Stimulated activated naive CD8-positive, alpha-beta T cell treated with anti-CD3 and anti-CD28 coated beads, Interleukin-15, amount 100 ng/mL, for 72 hours (primary cell): ENCODE measurements at regions not wholly inside any gene's neighbourhood (a gene's known extent, or its start where the extent isn't known, plus 50 kb on each side); places are given as distances from the start of the nearest gene placed in this dataset.
"Not testable (repeated sequence)": the region's sequence is repeated elsewhere in the genome, so short reads cannot be mapped to it uniquely, and the experiment has no call there.

Source experiments
- ATAC-seq: fragments of 150-1000 bp; cut with Tn5 transposase; 2 replicates; pipeline ENCODE4 v1.10.0; 2021; ENCODE audit warnings: mild to moderate bottlenecking, moderate library complexity
- DNase-seq, 2 donors: peaks; one replicate each; pipeline ENCODE4 v3.0.0; 2021 to 2022
- H3K27ac Mint-ChIP-seq, 2 donors: one replicate each; pipeline ENCODE4 v1.8.0; 2022; ENCODE audit warnings: mild to moderate bottlenecking in 2 of 2, mixed read lengths in 2 of 2, moderate library complexity in 2 of 2
- H3K27me3 Mint-ChIP-seq: one replicate; pipeline ENCODE4 v1.8.0; 2022; ENCODE audit warnings: mixed read lengths
- H3K4me1 Mint-ChIP-seq: one replicate; pipeline ENCODE4 v1.8.0; 2022; ENCODE audit warnings: mild to moderate bottlenecking, mixed read lengths
- H3K4me3 Mint-ChIP-seq, 2 donors: one replicate each; pipeline ENCODE4 v1.8.0; 2022; ENCODE audit warnings: mild to moderate bottlenecking in 2 of 2, mixed read lengths in 2 of 2, moderate library complexity in 1 of 2
- H3K9me3 Mint-ChIP-seq, 2 donors: one replicate each; pipeline ENCODE4 v1.8.0; 2022; ENCODE audit warnings: mixed read lengths in 2 of 2

DNA sequence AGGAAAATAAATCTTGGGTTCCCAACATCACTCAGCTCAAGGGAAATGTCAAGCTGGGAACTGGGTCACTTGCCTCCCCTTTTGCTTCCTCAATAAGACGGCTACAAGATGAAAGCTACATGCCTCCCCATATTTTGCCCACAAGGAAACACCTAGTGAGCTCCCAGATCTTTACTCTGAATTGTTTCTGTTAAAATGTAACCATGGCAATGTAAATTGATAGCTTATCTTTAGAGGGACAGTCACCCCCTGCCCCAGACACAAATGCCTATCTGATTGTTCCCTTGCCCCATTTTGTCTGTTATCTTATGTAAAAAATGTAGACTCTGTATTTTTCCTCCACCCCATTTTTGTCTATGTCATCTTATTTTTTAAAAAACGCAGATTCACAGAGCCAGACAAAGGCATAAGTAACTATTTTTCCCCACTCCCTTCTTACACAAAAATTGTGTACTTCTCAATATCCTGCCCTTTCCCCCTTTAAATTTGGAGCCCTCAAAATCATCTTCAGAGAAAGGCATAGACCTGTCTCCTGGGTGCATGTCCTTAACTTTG lies 288.7 kb upstream of the ERCC4 start:
- H3K9me3 Mint-ChIP-seq, result peaks cover 2 to 3% of the 10 kb centered on the region in 2 donors
- no peak for ATAC-seq

DNA sequence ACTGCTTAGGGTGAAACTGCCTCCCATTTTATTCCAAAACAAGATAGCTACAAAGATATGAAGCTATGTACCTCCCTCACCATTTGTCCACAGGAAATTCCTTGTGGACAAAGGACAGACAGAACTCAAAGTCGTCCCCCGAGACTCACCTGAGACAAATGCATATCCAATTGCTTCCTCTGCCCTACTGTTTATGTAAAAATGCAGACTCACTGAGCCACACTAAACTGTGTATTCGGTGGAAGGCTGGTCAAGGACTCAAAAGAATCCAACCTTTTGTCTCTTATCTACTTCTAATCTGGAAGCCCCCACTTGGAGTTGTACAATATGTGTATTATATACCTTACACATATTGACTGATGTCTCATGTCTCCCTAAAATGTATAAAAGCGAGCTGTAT lies 288.0 kb upstream of the ERCC4 start:
- ATAC-seq (no peak), DNase-seq (no peak)
- peaks cover 9% of the 10 kb centered on the region in 2 donors for H3K9me3 Mint-ChIP-seq
- H3K27me3 Mint-ChIP-seq, result no peaks in the 10 kb centered on the region
- no peak overlapping the region for H3K27ac Mint-ChIP-seq
- no peak overlapping the region for H3K4me3 Mint-ChIP-seq
- H3K4me1 Mint-ChIP-seq, result no peaks in the 10 kb centered on the region

More for the DNA sequence above, 288.7 kb upstream of the ERCC4 start:
- Mint-ChIP-seq H3K4me3 (no peak overlapping the region), H3K27me3 (no peaks in the 10 kb centered on the region), H3K4me1 (no peaks in the 10 kb centered on the region), H3K27ac (no peak overlapping the region)
- DNase-seq, result no peak

DNA sequence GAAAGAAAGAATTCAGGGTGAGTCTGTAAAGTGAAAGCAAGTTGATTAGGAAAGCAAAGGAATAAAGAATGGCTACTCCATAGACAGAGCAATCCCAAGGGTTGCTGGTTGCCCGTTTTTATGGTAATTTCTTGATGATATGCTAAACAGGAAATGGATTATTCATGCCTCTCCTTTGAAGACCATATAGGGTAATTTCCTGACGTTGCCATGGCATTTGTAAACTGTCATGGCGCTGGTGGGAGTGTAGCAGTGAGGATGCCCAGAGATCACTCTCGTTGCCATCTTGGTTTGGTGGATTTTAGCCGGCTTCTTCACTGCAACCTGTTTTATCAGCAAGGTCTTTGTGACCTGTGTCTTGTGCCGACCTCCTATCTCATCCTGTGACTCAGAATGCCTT lies 287.4 kb upstream of the ERCC4 start:
- not testable (repeated sequence) for H3K27ac Mint-ChIP-seq, ATAC-seq, H3K4me3 Mint-ChIP-seq, H3K4me1 Mint-ChIP-seq, H3K27me3 Mint-ChIP-seq, DNase-seq, H3K9me3 Mint-ChIP-seq

DNA sequence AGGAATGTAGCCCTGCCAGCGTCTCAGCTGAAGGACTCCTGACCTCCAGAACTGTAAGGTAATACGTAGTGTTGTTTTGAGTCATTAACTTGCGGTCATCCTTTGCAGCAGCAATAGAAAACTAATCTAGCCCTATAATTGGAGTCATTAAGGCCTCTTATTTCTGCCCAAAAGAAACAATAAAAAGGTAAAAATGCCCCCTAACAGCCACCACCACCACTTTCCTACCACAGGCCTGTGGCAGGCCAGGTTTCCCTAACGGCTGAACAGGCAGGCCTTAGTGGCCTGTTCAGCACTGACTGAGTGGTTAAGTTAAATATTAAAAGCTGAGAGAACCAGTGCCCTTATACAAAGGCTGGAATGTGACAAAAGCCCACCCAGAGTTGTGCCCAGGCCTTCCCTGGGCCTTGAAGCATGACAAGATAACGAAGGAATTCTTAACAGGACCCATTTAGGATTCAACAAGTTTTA lies 286.5 kb upstream of the ERCC4 start:
- Mint-ChIP-seq H3K9me3 (peaks cover 9 to 12% of the 10 kb centered on the region in 2 donors), H3K27ac (no peak overlapping the region), H3K4me3 (no peak overlapping the region), H3K4me1 (no peaks in the 10 kb centered on the region), H3K27me3 (no peaks in the 10 kb centered on the region)
- ATAC-seq (no peak), DNase-seq (no peak)

DNA sequence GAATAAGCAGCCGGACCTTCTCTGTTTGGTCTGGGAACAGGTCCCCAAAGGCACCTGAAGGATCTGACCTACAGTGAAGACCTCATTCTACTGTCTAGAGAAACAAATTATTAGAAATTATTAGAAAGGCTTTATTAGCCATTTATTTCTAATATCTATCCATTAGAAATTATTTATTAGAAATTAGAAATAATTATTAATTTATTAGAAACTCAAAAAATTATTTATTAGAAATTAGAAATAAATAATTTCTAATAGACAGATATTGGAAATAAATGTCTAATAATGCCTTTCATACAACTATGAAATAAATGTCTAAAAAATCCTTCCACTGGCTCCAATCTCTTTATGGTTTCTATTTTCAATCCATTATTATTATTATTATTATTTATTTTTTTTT lies 285.7 kb upstream of the ERCC4 start:
- Mint-ChIP-seq H3K9me3 (peaks cover 9 to 12% of the 10 kb centered on the region in 2 donors), H3K27me3 (no peaks in the 10 kb centered on the region), H3K27ac (no peak overlapping the region), H3K4me1 (no peaks in the 10 kb centered on the region), H3K4me3 (no peak overlapping the region)
- DNase-seq (no peak), ATAC-seq (no peak)

DNA sequence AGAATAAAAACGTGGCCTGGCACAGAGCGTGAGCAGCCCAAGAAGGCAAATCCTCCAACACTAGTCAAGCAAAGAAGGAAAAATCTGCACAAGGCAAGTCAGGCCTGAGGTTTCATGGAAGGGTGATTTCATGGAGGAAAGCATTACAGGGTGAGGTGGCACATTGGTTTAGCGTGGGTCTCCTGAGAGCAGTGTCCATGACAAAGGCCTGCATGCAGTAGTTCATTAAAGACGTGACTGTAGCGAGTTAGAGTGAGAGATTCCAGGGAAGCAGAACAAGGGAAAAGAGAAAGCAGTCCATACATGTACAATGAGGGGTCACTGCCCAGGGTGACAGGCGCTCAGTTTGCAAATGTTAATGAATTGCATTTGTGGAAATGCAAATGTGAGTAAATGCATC lies 285.0 kb upstream of the ERCC4 start:
- DNase-seq, result no peak
- H3K27me3 Mint-ChIP-seq, result no peaks in the 10 kb centered on the region

DNA sequence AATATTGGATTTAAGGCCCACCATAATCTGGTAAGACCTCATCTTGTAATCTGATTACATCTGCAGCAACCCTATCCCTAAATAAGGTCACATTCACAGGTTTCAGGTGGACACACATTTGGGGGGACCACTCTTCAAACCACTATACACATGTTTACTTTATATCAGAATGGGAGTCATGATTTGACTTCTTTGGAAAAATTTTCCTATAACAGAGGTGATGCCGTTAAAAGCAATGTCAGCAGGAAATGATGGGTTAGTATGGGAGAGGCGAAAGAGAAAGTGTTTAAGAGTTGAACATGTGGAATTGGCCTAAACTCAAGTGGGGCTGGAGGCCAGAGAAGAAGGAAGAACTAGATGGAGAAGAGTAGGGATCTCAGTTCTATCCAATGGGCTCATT lies 281.7 kb upstream of the ERCC4 start:
- no peak overlapping the region for H3K4me3 Mint-ChIP-seq
- DNase-seq (no peak), ATAC-seq (no peak)

More for the DNA sequence above, 285.0 kb upstream of the ERCC4 start:
- Mint-ChIP-seq H3K4me1 (no peaks in the 10 kb centered on the region), H3K9me3 (peaks cover 9 to 12% of the 10 kb centered on the region in 2 donors), H3K4me3 (no peak overlapping the region), H3K27ac (no peak overlapping the region)
- ATAC-seq, result no peak

DNA sequence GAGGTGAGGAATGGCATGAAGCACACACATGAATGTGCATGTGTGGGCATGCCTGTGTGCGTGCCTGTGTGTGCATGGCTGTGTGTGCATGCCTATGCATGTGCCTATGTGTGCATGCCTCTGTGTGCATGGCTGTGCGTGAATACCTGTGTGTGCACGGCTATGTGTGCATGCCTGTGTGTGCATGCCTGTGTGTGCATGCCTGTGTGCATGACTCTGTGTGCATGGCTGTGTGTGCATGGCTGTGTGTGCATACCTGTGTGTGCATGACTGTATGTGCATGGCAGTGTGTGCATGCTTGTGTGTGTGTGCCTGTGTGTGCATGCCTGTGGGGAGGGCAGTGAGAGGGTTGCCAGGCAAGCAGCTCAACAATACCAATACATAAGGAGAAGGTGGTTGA lies 276.5 kb upstream of the ERCC4 start:
- Mint-ChIP-seq H3K4me3 (no peak overlapping the region), H3K4me1 (no peaks in the 10 kb centered on the region), H3K27me3 (peaks cover 10% of the 10 kb centered on the region), H3K27ac (no peak overlapping the region), H3K9me3 (peaks cover under 1 to 17% of the 10 kb centered on the region in 2 donors)
- ATAC-seq (no peak), DNase-seq (no peak)

More for the DNA sequence above, 281.7 kb upstream of the ERCC4 start:
- peaks cover 6% of the 10 kb centered on the region for H3K27me3 Mint-ChIP-seq
- no peaks in the 10 kb centered on the region for H3K4me1 Mint-ChIP-seq
- no peak overlapping the region for H3K27ac Mint-ChIP-seq
- H3K9me3 Mint-ChIP-seq, result peaks cover 12 to 22% of the 10 kb centered on the region in 2 donors

DNA sequence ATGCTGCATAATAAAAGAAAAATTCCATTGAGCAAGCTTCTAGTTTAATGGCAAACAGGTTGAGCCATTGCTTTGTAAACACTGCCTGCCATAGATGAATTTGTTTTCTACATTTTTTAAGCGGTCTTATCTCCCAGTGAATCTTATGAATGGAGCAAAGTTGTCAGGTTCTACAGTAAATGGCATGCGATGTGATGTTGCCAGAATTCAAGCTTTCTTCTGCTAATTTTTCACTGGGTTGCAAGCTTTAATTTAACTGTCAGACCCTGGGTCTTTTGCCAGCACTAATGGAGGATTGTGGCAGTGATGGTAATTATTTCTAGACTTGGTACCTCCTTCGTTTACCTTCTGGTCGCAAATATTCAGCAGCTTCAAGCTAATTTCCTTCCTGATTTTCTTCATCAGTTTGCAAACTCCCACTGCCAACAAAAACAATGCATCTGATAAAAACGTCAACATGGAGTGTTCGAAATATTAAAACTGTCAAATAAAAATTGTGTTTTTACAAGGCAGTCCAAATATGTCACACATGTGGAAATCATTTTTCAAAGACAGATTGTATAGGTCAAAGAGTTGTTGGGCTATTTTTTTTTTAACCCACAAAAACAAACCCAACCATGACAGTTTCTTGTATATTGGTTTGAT lies 274.2 kb upstream of the ERCC4 start:
- Mint-ChIP-seq H3K27me3 (peaks cover 10% of the 10 kb centered on the region), H3K4me3 (no peak overlapping the region), H3K9me3 (peaks cover 0 to 17% of the 10 kb centered on the region in 2 donors), H3K27ac (no peak overlapping the region), H3K4me1 (no peaks in the 10 kb centered on the region)
- ATAC-seq, result no peak
- DNase-seq, result no peak

DNA sequence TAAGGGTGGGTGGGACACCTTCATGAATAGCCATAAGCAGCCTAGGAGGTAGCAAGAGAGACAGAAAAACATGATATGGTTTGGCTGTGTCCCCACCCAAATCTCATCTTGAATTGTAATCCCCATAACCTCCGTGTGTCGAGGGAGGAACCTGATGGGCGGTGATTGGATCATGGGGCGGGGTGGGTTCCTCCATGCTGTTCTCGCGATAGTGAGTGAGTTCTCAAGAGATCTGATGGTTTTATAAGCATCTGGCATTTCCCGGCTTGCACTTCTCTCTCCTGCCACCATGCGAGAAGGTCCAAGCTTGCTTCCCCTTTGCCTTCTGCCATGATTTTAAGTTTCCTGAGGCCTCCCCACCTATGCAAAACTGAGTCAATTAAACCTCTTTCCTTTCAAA lies 259.1 kb upstream of the ERCC4 start:
- no peak for DNase-seq
- H3K4me3 Mint-ChIP-seq, result no peak overlapping the region
- no peaks in the 10 kb centered on the region for H3K4me1 Mint-ChIP-seq
- ATAC-seq, result no peak
- no peak overlapping the region for H3K27ac Mint-ChIP-seq
- no peaks in the 10 kb centered on the region for H3K27me3 Mint-ChIP-seq
- H3K9me3 Mint-ChIP-seq, result no peaks in the 10 kb centered on the region

DNA sequence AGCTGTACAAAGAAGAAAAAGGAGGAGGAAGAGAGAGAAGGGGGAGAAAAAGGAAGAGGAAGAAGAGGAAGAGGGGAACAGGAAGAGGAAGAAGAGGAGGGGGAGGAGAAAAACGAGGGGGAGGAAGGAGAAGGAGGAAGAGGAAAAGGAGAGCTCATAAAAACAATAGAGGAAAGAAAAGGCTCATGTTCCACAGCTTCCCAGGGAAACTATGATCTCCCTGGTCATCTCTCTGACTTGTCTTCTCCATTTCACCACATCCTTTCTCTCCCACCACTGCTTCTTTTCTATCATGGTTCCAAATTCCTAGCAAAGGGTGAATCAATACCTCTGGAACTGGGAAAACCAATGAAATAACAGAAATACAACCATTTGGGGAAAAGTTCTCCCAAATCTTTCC lies 254.1 kb upstream of the ERCC4 start:
- H3K4me3 Mint-ChIP-seq, result no peak overlapping the region
- peaks cover 0 to 10% of the 10 kb centered on the region in 2 donors for H3K9me3 Mint-ChIP-seq
- DNase-seq (no peak), ATAC-seq (no peak)
- no peak overlapping the region for H3K27ac Mint-ChIP-seq
- H3K27me3 Mint-ChIP-seq, result peaks cover 9% of the 10 kb centered on the region
- H3K4me1 Mint-ChIP-seq, result no peaks in the 10 kb centered on the region

DNA sequence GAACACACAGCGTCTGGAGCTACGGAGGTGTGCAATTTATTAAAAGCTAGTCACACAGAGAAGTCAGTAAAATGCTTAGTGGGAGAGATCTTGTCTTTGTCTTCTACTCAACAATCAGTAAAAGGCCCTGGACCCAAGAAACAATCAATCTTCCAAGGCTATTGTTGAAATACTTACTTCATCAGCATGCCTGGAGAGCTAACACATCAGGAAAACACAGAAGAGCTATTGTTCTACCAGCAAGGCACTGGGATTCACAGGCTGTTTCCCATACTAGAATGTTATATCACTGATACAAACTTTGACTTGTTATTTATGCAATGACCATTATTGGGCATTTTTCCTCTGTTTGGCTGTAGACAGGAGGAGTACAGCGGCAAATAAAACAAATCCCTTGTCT lies 247.8 kb upstream of the ERCC4 start:
- H3K27ac Mint-ChIP-seq, result no peak overlapping the region
- H3K27me3 Mint-ChIP-seq, result peaks cover 16% of the 10 kb centered on the region
- H3K4me1 Mint-ChIP-seq, result no peaks in the 10 kb centered on the region
- ATAC-seq (no peak), DNase-seq (no peak)
- peaks cover under 1 to 18% of the 10 kb centered on the region in 2 donors for H3K9me3 Mint-ChIP-seq
- no peak overlapping the region for H3K4me3 Mint-ChIP-seq

DNA sequence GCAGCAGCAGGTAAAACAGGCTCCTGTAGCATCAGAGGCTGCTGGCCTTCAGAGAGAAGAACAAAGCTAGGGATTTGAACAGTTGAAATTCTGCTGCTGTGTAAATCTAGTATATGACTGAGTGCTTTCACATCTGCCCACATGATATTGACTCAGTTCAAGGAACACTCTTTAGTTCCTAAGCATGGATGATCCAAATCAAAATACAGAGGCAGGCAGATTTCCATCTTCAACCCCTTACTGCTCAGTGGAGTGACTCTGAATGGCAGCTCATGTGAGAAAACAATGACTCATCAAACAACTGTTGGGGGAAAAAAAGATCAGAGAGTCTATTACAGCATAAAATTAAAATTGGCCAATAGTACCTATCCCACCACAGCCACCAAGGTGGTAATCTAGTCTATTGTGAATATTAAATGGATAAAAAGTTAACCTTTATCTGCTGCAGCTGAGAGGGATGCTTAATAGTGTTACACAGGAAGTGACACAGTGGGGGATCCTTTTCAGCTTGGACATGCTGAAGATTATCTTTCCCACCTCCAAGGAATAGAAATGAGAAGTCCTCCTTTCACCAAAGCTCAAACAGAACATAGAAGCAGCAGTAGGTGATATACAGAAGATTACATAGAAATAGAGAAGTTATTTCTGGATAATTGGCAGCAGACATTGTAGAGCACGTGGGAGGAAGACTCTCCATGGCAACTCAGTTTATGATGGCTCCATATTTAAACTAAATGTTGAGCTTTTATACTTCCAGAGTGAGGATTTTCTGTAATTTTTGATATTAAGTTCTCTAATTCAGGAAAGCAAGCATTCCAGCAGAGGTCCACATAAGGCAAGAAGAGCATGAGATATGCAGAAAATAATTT lies 239.7 kb upstream of the ERCC4 start:
- ATAC-seq (no peak), DNase-seq (no peak)
- H3K4me1 Mint-ChIP-seq, result no peaks in the 10 kb centered on the region
- peaks cover 10% of the 10 kb centered on the region for H3K27me3 Mint-ChIP-seq
- H3K4me3 Mint-ChIP-seq, result no peak overlapping the region
- no peak overlapping the region for H3K27ac Mint-ChIP-seq
- H3K9me3 Mint-ChIP-seq, result peaks cover 4 to 18% of the 10 kb centered on the region in 2 donors

DNA sequence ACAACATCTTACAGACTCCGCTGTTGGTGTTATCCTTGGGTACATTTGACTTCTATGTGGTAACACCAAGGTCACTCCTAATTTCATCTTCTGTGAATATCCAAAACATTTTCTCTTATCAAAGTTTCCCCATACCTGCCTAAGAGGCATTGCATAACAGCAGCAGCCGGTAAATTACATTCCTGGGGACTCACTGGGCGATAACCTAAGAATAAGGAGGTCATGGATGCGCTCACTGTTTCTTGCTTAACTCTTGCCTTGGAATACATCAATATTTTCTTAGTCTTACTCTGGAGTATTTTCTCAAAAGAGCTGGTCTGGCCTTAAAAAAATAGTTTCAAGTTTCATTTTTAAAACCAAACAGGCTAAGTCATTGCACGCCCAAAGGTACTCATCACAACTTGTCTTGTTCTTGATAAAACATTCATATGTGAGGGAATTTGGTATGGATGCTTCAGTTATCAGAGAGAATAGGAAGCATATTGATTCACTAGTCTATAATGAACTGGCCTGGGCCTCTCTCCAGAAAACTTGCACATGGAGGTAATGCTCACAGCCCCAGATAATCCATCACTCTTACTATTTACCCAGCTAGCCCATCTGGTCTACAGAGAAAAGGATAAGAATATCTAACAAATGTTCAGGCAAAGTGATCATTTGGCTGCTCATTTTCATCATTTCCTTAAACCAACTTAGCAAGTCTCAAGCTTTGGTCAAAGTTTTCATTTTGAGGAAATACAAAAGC lies 235.0 kb upstream of the ERCC4 start:
- H3K27me3 Mint-ChIP-seq, result no peaks in the 10 kb centered on the region
- H3K9me3 Mint-ChIP-seq, result peaks cover 6 to 14% of the 10 kb centered on the region in 2 donors
- no peak for ATAC-seq

DNA sequence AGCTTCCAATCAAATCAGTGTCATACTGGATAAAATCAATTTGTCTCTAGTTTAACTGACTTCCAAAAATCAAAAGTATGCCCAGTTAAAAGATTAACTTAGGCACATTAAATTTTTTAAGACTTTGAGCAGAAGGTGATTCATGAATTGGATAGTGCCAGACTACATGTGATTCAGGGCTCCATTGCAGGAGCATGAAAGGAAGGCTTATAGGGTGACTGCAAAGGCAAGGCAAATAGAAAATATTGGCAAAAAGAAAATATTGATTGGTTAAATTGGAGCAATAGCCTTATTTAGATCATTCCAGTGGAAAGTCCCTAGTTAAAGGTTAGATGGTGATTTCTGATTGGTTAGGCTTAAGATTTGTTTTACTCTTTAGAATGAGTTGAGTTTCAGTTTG lies 223.9 kb upstream of the ERCC4 start:
- ATAC-seq, result no peak
- no peak overlapping the region for H3K4me3 Mint-ChIP-seq

More for the DNA sequence above, 235.0 kb upstream of the ERCC4 start:
- Mint-ChIP-seq H3K4me1 (no peaks in the 10 kb centered on the region), H3K27ac (no peak overlapping the region), H3K4me3 (no peak overlapping the region)
- DNase-seq, result no peak

More for the DNA sequence above, 223.9 kb upstream of the ERCC4 start:
- DNase-seq, result no peak
- Mint-ChIP-seq H3K27me3 (no peaks in the 10 kb centered on the region), H3K9me3 (peaks cover 40 to 49% of the 10 kb centered on the region in 2 donors), H3K27ac (no peak overlapping the region), H3K4me1 (no peaks in the 10 kb centered on the region)
